GM23338 (cell line): ENCODE measurements at regions not wholly inside any gene's neighbourhood (a gene's known extent, or its start where the extent isn't known, plus 50 kb on each side); places are given as distances from the start of the nearest gene placed in this dataset.

ENCODE experiments used
- ATAC-seq: fragments of 200-7000 bp; cut with Tn5 transposase; 3 replicates; pipeline ENCODE4 v1.9.1; 2020
- DNase-seq: peaks from one replicate; pipeline ENCODE4 v3.0.0-alpha.2; 2015; ENCODE audit warnings: low spot score
- H2AFZ ChIP-seq: fragments of 200-600 bp; sonication (generic); 2 replicates; pipeline ENCODE4 v1.8.0; 2016; ENCODE audit warnings: antibody characterized with exemption, mild to moderate bottlenecking, moderate library complexity
- H3F3A ChIP-seq: fragments of 200-600 bp; sonication (generic); replicated peaks from 2 replicates; pipeline ENCODE4 v1.8.0; 2017; ENCODE audit warnings: antibody characterized with exemption, mixed run types, low read depth
- H3K27ac ChIP-seq: fragments of 200-600 bp; sonication (generic); 2 replicates; pipeline ENCODE4 v1.6.1; 2016; ENCODE audit warnings: low read depth
- H3K27me3 ChIP-seq: fragments of 200-600 bp; sonication (generic); 2 replicates; pipeline ENCODE4 v1.8.0; 2016; ENCODE audit warnings: mild to moderate bottlenecking, mixed run types, moderate library complexity; ENCODE audit not compliant: insufficient read depth
- H3K36me3 ChIP-seq: fragments of 200-600 bp; sonication (generic); 2 replicates; pipeline ENCODE4 v1.8.0; 2016; ENCODE audit warnings: mild to moderate bottlenecking; ENCODE audit not compliant: insufficient read depth
- H3K4me1 ChIP-seq: fragments of 200-600 bp; sonication (generic); 2 replicates; pipeline ENCODE4 v1.8.0; 2016; ENCODE audit warnings: mild to moderate bottlenecking, moderate library complexity; ENCODE audit not compliant: insufficient read depth
- H3K4me2 ChIP-seq: fragments of 200-600 bp; sonication (generic); 2 replicates; pipeline ENCODE4 v1.7.1; 2017; ENCODE audit warnings: mixed run types
- H3K4me3 ChIP-seq: fragments of 200-600 bp; sonication (generic); 2 replicates; pipeline ENCODE4 v1.6.1; 2016; ENCODE audit warnings: mixed run types
- H3K79me2 ChIP-seq: fragments of 200-600 bp; sonication (generic); replicated peaks from 2 replicates; pipeline ENCODE4 v1.8.0; 2017; ENCODE audit warnings: mild to moderate bottlenecking; ENCODE audit not compliant: insufficient read depth
- H3K9me2 ChIP-seq: fragments of 200-600 bp; sonication (generic); 2 replicates; pipeline ENCODE4 v1.8.0; 2017; ENCODE audit not compliant: insufficient read depth
- H4K20me1 ChIP-seq: fragments of 200-600 bp; sonication (generic); replicated peaks from 2 replicates; pipeline ENCODE4 v1.8.0; 2017; ENCODE audit warnings: mild to moderate bottlenecking; ENCODE audit not compliant: insufficient read depth
- H3K27ac Mint-ChIP-seq: 2 replicates; pipeline ENCODE4 v1.8.0; 2020; ENCODE audit warnings: inconsistent platforms, mild to moderate bottlenecking, moderate library complexity, mixed read lengths
- H3K27me3 Mint-ChIP-seq: 3 replicates; pipeline ENCODE4 v1.8.0; 2022; ENCODE audit warnings: low read depth, mild to moderate bottlenecking, moderate library complexity, mixed read lengths, inconsistent platforms; ENCODE audit not compliant: insufficient read depth, poor library complexity
- H3K36me3 Mint-ChIP-seq: 3 replicates; pipeline ENCODE4 v1.8.0; 2021; ENCODE audit warnings: low read depth, mild to moderate bottlenecking, inconsistent platforms, moderate library complexity, mixed read lengths
- H3K4me1 Mint-ChIP-seq: 3 replicates; pipeline ENCODE4 v1.8.0; 2020; ENCODE audit warnings: mild to moderate bottlenecking, inconsistent platforms, mixed read lengths
- H3K4me3 Mint-ChIP-seq: 3 replicates; pipeline ENCODE4 v1.8.0; 2021; ENCODE audit warnings: moderate library complexity, mild to moderate bottlenecking, inconsistent platforms, mixed read lengths
- H3K9me3 Mint-ChIP-seq: 3 replicates; pipeline ENCODE4 v1.8.0; 2020; ENCODE audit warnings: moderate library complexity, mild to moderate bottlenecking, inconsistent platforms, mixed read lengths
- ZNF114 ChIP-seq: fragments of 250-450 bp; sonication (Bioruptor Pico); IDR thresholded peaks from 2 replicates; pipeline ENCODE4 v1.5.0; 2020; ENCODE audit warnings: mild to moderate bottlenecking, moderate library complexity
- ZNF462 ChIP-seq: fragments of 250-450 bp; sonication (Bioruptor Pico); IDR thresholded peaks from 2 replicates; pipeline ENCODE4 v1.5.0; 2020; ENCODE audit warnings: mild to moderate bottlenecking, moderate library complexity
- TF ChIP-seq, protein P1 (sequence below): IDR thresholded peaks from one replicate; pipeline ENCODE4 v1.6.1; 2018; ENCODE audit warnings: antibody characterized with exemption; ENCODE audit not compliant: unreplicated experiment

DNA sequence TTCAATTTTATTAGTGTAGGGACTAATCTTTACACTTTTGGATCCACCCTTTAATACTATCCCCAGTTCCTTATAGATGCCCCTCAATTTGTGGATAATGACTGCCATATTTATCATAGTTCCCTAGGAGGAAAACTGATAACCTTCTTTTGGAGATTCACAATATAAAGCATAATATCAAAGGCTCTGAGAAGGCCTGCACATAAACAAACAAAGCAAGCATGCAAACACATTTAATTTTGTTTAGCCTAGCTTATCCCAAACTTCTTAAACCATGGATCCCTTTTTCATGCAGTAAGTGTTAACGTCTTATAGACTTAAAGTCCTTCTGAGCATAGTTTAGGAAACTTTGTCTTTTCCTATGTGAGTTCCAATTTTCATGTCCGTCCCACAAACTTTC, 290.4 kb upstream of the TBX3 start:
- no peak overlapping the region for H3K4me3 ChIP-seq
- no peaks in the 10 kb centered on the region for H3K27me3 ChIP-seq
- Mint-ChIP-seq H3K36me3 (no peaks in the 10 kb centered on the region), H3K27ac (no peak overlapping the region), H3K4me3 (no peak overlapping the region), H3K9me3 (no peaks in the 10 kb centered on the region), H3K4me1 (no peaks in the 10 kb centered on the region), H3K27me3 (no peaks in the 10 kb centered on the region)
- no peaks in the 10 kb centered on the region for H4K20me1 ChIP-seq
- no peak overlapping the region for H3K27ac ChIP-seq
- H3K79me2 ChIP-seq: no peaks in the 10 kb centered on the region
- ATAC-seq (no peak), DNase-seq (no peak)
- TF ChIP-seq ZNF114 (CRISPR knock-in tag): no peak
- TF ChIP-seq, protein P1, sequence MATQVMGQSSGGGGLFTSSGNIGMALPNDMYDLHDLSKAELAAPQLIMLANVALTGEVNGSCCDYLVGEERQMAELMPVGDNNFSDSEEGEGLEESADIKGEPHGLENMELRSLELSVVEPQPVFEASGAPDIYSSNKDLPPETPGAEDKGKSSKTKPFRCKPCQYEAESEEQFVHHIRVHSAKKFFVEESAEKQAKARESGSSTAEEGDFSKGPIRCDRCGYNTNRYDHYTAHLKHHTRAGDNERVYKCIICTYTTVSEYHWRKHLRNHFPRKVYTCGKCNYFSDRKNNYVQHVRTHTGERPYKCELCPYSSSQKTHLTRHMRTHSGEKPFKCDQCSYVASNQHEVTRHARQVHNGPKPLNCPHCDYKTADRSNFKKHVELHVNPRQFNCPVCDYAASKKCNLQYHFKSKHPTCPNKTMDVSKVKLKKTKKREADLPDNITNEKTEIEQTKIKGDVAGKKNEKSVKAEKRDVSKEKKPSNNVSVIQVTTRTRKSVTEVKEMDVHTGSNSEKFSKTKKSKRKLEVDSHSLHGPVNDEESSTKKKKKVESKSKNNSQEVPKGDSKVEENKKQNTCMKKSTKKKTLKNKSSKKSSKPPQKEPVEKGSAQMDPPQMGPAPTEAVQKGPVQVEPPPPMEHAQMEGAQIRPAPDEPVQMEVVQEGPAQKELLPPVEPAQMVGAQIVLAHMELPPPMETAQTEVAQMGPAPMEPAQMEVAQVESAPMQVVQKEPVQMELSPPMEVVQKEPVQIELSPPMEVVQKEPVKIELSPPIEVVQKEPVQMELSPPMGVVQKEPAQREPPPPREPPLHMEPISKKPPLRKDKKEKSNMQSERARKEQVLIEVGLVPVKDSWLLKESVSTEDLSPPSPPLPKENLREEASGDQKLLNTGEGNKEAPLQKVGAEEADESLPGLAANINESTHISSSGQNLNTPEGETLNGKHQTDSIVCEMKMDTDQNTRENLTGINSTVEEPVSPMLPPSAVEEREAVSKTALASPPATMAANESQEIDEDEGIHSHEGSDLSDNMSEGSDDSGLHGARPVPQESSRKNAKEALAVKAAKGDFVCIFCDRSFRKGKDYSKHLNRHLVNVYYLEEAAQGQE: no peak
- no peak for TF ChIP-seq ZNF462 (CRISPR knock-in tag)
- H3K36me3 ChIP-seq: no peaks in the 10 kb centered on the region
- no peak overlapping the region for H3K4me2 ChIP-seq
- H3K9me2 ChIP-seq: no peaks in the 10 kb centered on the region
- H3F3A ChIP-seq: no peaks in the 10 kb centered on the region
- no peak overlapping the region for H2AFZ ChIP-seq
- H3K4me1 ChIP-seq: no peaks in the 10 kb centered on the region
